RWPE1 (cell line): ENCODE measurements at regions not wholly inside any gene's neighbourhood (a gene's known extent, or its start where the extent isn't known, plus 50 kb on each side); places are given as distances from the start of the nearest gene placed in this dataset.

Experiments
- CTCF ChIA-PET: fragments of 350-600 bp; sonication (Branson Sonifier 250); formaldehyde crosslinking; extraction: SDS; loops from one replicate; lab custom pipeline; 2021; lab: Yijun Ruan, JAX
- POLR2A ChIA-PET: fragments of 400-600 bp; formaldehyde crosslinking; extraction: SDS; loops from one replicate; lab custom pipeline; 2020; ENCODE audit warnings: antibody characterized with exemption; ENCODE audit not compliant: low non-redundant PET; lab: Yijun Ruan, JAX
- DNase-seq: peaks from one replicate; pipeline ENCODE4 v3.0.0; 2012; ENCODE audit warnings: low spot score
- H3K27ac ChIP-seq: fragments of 450-650 bp; 2 replicates; pipeline ENCODE4 v1.5.1; 2017
- CTCF ChIP-seq: fragments of 450-650 bp; conservative IDR thresholded peaks from 2 replicates; pipeline ENCODE4 v1.5.1; 2017; ENCODE audit warnings: low read depth, mild to moderate bottlenecking

- no peak for TF ChIP-seq CTCF
- no peak for DNase-seq
- POLR2A ChIA-PET, result no interaction called here
- H3K27ac ChIP-seq, result no peak overlapping the region
- CTCF ChIA-PET, result interaction anchor here (2.7 kb wide), 1 partner anchor 21 kb away, joined by 12 read pairs; no protein-coding TSS in a partner anchor
Measured at GRCh38 chr5:117434254-117434653, 859.6 kb upstream of the SEMA6A start.

- ChIA-PET CTCF (interaction anchor here (0.5 to 2.7 kb wide), 2 partner anchors 21 to 110 kb away, joined by 5 to 12 read pairs; no protein-coding TSS in a partner anchor), POLR2A (no interaction called here)
- DNase-seq, result no peak
- no peak overlapping the region for H3K27ac ChIP-seq
- TF ChIP-seq CTCF, result no peak
Measured at GRCh38 chr5:117433818-117434217, 859.2 kb upstream of the SEMA6A start.

GRCh38 chr5:117431091-117431490 lies 856.5 kb upstream of the SEMA6A start:
- CTCF ChIA-PET, result interaction anchor here (0.8 kb wide), 1 partner anchor 24 kb away, joined by 6 read pairs; no protein-coding TSS in a partner anchor
- no peak for TF ChIP-seq CTCF
- POLR2A ChIA-PET, result no interaction called here
- no peak overlapping the region for H3K27ac ChIP-seq
- no peak for DNase-seq

GRCh38 chr5:117425163-117425562 lies 850.5 kb upstream of the SEMA6A start:
- no peak for DNase-seq
- POLR2A ChIA-PET, result no interaction called here

DNA sequence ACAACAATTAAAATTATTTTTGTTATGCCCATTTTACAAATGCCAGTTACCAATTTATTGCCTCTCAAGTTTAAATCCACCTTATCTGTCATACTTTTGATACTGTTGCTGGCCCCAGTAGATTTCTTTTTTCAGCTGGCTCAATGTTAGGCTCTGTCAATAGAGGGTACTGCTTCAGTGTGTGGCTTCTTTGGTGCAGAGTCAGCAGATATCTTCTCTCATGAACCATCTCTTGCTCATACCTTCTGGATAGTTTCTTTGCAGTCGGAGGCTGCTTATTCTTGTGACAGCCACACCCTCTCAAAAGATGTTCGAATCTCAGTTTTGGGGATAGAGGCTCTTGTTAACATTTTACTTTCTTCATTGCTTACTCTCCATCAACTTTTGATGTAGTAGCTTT lies 849.9 kb upstream of the SEMA6A start:
- TF ChIP-seq CTCF, result no peak
- H3K27ac ChIP-seq, result no peak overlapping the region
- POLR2A ChIA-PET, result no interaction called here
- CTCF ChIA-PET, result interaction anchor here (1.0 kb wide), 1 partner anchor 11 kb away, joined by 3 read pairs; no protein-coding TSS in a partner anchor
- no peak for DNase-seq

More at GRCh38 chr5:117425163-117425562, 850.5 kb upstream of the SEMA6A start:
- CTCF ChIA-PET, result interaction anchor here (1.0 kb wide), 1 partner anchor 11 kb away, joined by 3 read pairs; no protein-coding TSS in a partner anchor
- no peak for TF ChIP-seq CTCF
- H3K27ac ChIP-seq, result no peak overlapping the region

GRCh38 chr5:117417501-117417900 lies 842.9 kb upstream of the SEMA6A start:
- POLR2A ChIA-PET, result no interaction called here
- CTCF ChIA-PET, result no interaction called here
- DNase-seq, result no peak
- TF ChIP-seq CTCF, result no peak
- no peak overlapping the region for H3K27ac ChIP-seq
